H9 (cell line): ENCODE measurements at regions not wholly inside any gene's neighbourhood (a gene's known extent, or its start where the extent isn't known, plus 50 kb on each side); places are given as distances from the start of the nearest gene placed in this dataset.

Experiments
- DNase-seq: peaks from one replicate; pipeline ENCODE4 v3.0.0-alpha.2; 2017
- H2AFZ ChIP-seq: one replicate; pipeline ENCODE4 v1.6.1; 2013; ENCODE audit warnings: mild to moderate bottlenecking, low read length, control low read depth, moderate library complexity
- H2AK5ac ChIP-seq: 2 replicates; pipeline ENCODE4 v1.6.1; 2013; ENCODE audit warnings: low read length, control low read depth, mixed read lengths; ENCODE audit not compliant: insufficient read length
- H2BK120ac ChIP-seq: one replicate; pipeline ENCODE4 v1.6.1; 2013; ENCODE audit warnings: low read depth, mild to moderate bottlenecking, low read length, control low read depth, inconsistent platforms; ENCODE audit not compliant: poor library complexity, severe bottlenecking
- H2BK12ac ChIP-seq: 2 replicates; pipeline ENCODE4 v1.6.1; 2013; ENCODE audit warnings: low read length, control low read depth, mixed read lengths, low read depth; ENCODE audit not compliant: insufficient read length
- H2BK15ac ChIP-seq: 2 replicates; pipeline ENCODE4 v1.6.1; 2013; ENCODE audit warnings: low read depth, low read length, control low read depth
- H2BK20ac ChIP-seq: one replicate; pipeline ENCODE4 v1.6.1; 2013; ENCODE audit warnings: low read depth, mild to moderate bottlenecking, low read length, control low read depth, inconsistent platforms; ENCODE audit not compliant: poor library complexity, severe bottlenecking
- H2BK5ac ChIP-seq: 2 replicates; pipeline ENCODE4 v1.6.1; 2013; ENCODE audit warnings: low read length, control low read depth, mixed read lengths; ENCODE audit not compliant: insufficient read length
- H3K14ac ChIP-seq: 2 replicates; pipeline ENCODE4 v1.6.1; 2013; ENCODE audit warnings: low read length, control low read depth; ENCODE audit not compliant: insufficient read depth
- H3K18ac ChIP-seq: 2 replicates; pipeline ENCODE4 v1.6.1; 2013; ENCODE audit warnings: low read depth, mild to moderate bottlenecking, mixed read lengths, low read length, control low read depth; ENCODE audit not compliant: insufficient read length
- H3K23ac ChIP-seq: 2 replicates; pipeline ENCODE4 v1.6.1; 2013; ENCODE audit warnings: low read length, control low read depth, mixed read lengths, low read depth; ENCODE audit not compliant: insufficient read length
- H3K23me2 ChIP-seq: 2 replicates; pipeline ENCODE4 v1.6.1; 2013; ENCODE audit warnings: low read depth, mild to moderate bottlenecking, mixed read lengths, low read length, control low read depth; ENCODE audit not compliant: insufficient read length, poor library complexity, severe bottlenecking
- H3K27ac ChIP-seq: 2 replicates; pipeline ENCODE4 v1.5.1; 2013; ENCODE audit warnings: low read length, control low read depth, mixed read lengths, low read depth; ENCODE audit not compliant: insufficient read length
- H3K27me3 ChIP-seq: 2 replicates; pipeline ENCODE4 v1.6.1; 2013; ENCODE audit warnings: low read length, control low read depth, inconsistent platforms; ENCODE audit not compliant: insufficient read depth
- H3K4ac ChIP-seq: 2 replicates; pipeline ENCODE4 v1.6.1; 2013; ENCODE audit warnings: low read depth, mild to moderate bottlenecking, control low read depth, inconsistent platforms, low read length, moderate library complexity
- H3K4me1 ChIP-seq: 2 replicates; pipeline ENCODE4 v1.6.1; 2013; ENCODE audit warnings: low read length, control low read depth, inconsistent platforms; ENCODE audit not compliant: insufficient read depth
- H3K4me2 ChIP-seq: 2 replicates; pipeline ENCODE4 v1.6.1; 2013; ENCODE audit warnings: low read length, control low read depth, mixed read lengths; ENCODE audit not compliant: insufficient read length, insufficient read depth
- H3K56ac ChIP-seq: 2 replicates; pipeline ENCODE4 v1.6.1; 2013; ENCODE audit warnings: low read depth, mild to moderate bottlenecking, mixed read lengths, low read length, control low read depth; ENCODE audit not compliant: insufficient read length
- H3K79me1 ChIP-seq: 2 replicates; pipeline ENCODE4 v1.6.1; 2013; ENCODE audit warnings: low read depth, mild to moderate bottlenecking, moderate library complexity, low read length, control low read depth, inconsistent platforms; ENCODE audit not compliant: insufficient read depth, poor library complexity, severe bottlenecking
- H3K79me2 ChIP-seq: 2 replicates; pipeline ENCODE4 v1.6.1; 2013; ENCODE audit warnings: low read length, control low read depth, inconsistent platforms; ENCODE audit not compliant: insufficient read depth
- H3K9ac ChIP-seq: 2 replicates; pipeline ENCODE4 v1.6.1; 2013; ENCODE audit warnings: low read length, control low read depth, mixed read lengths; ENCODE audit not compliant: insufficient read length; ENCODE audit errors: extremely low read depth
- H3K9me3 ChIP-seq: one replicate; pipeline ENCODE4 v1.6.1; 2013; ENCODE audit warnings: low read depth, low read length, inconsistent platforms; ENCODE audit not compliant: control insufficient read depth
- H3T11ph ChIP-seq: one replicate; pipeline ENCODE4 v1.6.1; 2013; ENCODE audit warnings: mild to moderate bottlenecking, low read length, control low read depth, inconsistent platforms
- H4K20me1 ChIP-seq: one replicate; pipeline ENCODE4 v1.6.1; 2013; ENCODE audit not compliant: control insufficient read depth, insufficient read length, insufficient read depth
- H4K5ac ChIP-seq: 2 replicates; pipeline ENCODE4 v1.6.1; 2013; ENCODE audit warnings: low read depth, mild to moderate bottlenecking, mixed read lengths, low read length, control low read depth; ENCODE audit not compliant: insufficient read length
- H4K8ac ChIP-seq: replicated peaks from 2 replicates; pipeline ENCODE4 v1.6.1; 2013; ENCODE audit warnings: low read length, control low read depth, mixed read lengths, low read depth; ENCODE audit not compliant: insufficient read length
- H4K91ac ChIP-seq: 2 replicates; pipeline ENCODE4 v1.6.1; 2013; ENCODE audit warnings: low read depth, mild to moderate bottlenecking, moderate library complexity, mixed read lengths, low read length, control low read depth; ENCODE audit not compliant: insufficient read length
- H3K27ac Mint-ChIP-seq, 3 experiments: 2 replicates in 2 of 3; 3 replicates in 1 of 3; pipeline ENCODE4 v1.8.0; 2020 to 2021; ENCODE audit warnings: mixed read lengths in 3 of 3, mild to moderate bottlenecking in 1 of 3, moderate library complexity in 1 of 3
- H3K27me3 Mint-ChIP-seq: 2 replicates; pipeline ENCODE4 v1.8.0; 2021; ENCODE audit warnings: low read depth, mild to moderate bottlenecking, moderate library complexity, mixed read lengths
- H3K36me3 Mint-ChIP-seq, 3 experiments: 2 replicates in 2 of 3; 3 replicates in 1 of 3; pipeline ENCODE4 v1.8.0; 2020 to 2021; ENCODE audit warnings: low read depth in 3 of 3, mixed read lengths in 3 of 3; ENCODE audit not compliant: insufficient read depth in 1 of 3
- H3K4me1 Mint-ChIP-seq, 2 experiments: 2 replicates each; pipeline ENCODE4 v1.8.0; 2020; ENCODE audit warnings: mixed read lengths in 2 of 2
- H3K4me3 Mint-ChIP-seq, 2 experiments: 2 replicates in 1 of 2; 3 replicates in 1 of 2; pipeline ENCODE4 v1.8.0; 2020 to 2021; ENCODE audit warnings: mild to moderate bottlenecking in 2 of 2, mixed read lengths in 2 of 2, moderate library complexity in 1 of 2
- H3K9me3 Mint-ChIP-seq, 2 experiments: 2 replicates in 1 of 2; 3 replicates in 1 of 2; pipeline ENCODE4 v1.8.0; 2020; ENCODE audit warnings: mild to moderate bottlenecking in 2 of 2, mixed read lengths in 2 of 2, moderate library complexity in 1 of 2
- WGBS: extraction: QIAGEN DNeasy Blood & Tissue Kit; methylation state at CpG from one replicate; pipeline ENCODE4 v1.1.7; 2013; ENCODE audit warnings: missing lambda C conversion rate, low lambda C conversion rate, mixed read lengths; ENCODE audit not compliant: insufficient read length; ENCODE audit errors: extremely low coverage; 5-methylcytosine and 5-hydroxymethylcytosine counted together
- TF ChIP-seq, protein P1 (sequence below): fragments of 200-600 bp; sonication (generic); conservative IDR thresholded peaks from 3 replicates; pipeline ENCODE4 v1.8.0; 2021; ENCODE audit warnings: antibody characterized with exemption, mild to moderate bottlenecking

- Mint-ChIP-seq H3K27ac (no peak overlapping the region), H3K9me3 (no peaks in the 10 kb centered on the region; a peak in 1 of 5 replicates), H3K4me1 (peaks cover 11 to 19% of the 10 kb centered on the region in 2 experiments), H3K36me3 (no peaks in the 10 kb centered on the region), H3K27me3 (no peaks in the 10 kb centered on the region; the same call in 1 of the 2 replicates), H3K4me3 (no peak overlapping the region)
- no peak overlapping the region for H4K5ac ChIP-seq
- DNase-seq: no peak
- no peak overlapping the region for H2AK5ac ChIP-seq
- no peak overlapping the region for H2BK5ac ChIP-seq
- no peaks in the 10 kb centered on the region; the same call in 1 of the 2 replicates for H3K4me1 ChIP-seq
- H3K18ac ChIP-seq: no peak overlapping the region
- no peaks in the 10 kb centered on the region for H3K79me1 ChIP-seq
- H2BK15ac ChIP-seq: no peak overlapping the region
- no peak overlapping the region for H3K56ac ChIP-seq
- no peak overlapping the region for H2AFZ ChIP-seq
- no peaks in the 10 kb centered on the region for H3K79me2 ChIP-seq
- H3K9ac ChIP-seq: no peak overlapping the region
- no peak overlapping the region for H3K14ac ChIP-seq
- WGBS: no CpG with 5 or more reads among the region's 3 CpGs
- H3K9me3 ChIP-seq: no peaks in the 10 kb centered on the region
- H4K91ac ChIP-seq: no peak overlapping the region
- no peak overlapping the region for H2BK120ac ChIP-seq
- H3K23ac ChIP-seq: no peak overlapping the region
- H3T11ph ChIP-seq: no peak overlapping the region
- no peak overlapping the region for H3K4ac ChIP-seq
- H4K20me1 ChIP-seq: no peaks in the 10 kb centered on the region
- H2BK12ac ChIP-seq: no peak overlapping the region
- H3K27me3 ChIP-seq: no peaks in the 10 kb centered on the region
- H4K8ac ChIP-seq: no peak overlapping the region
- H3K23me2 ChIP-seq: no peaks in the 10 kb centered on the region
- no peak overlapping the region for H3K27ac ChIP-seq
- TF ChIP-seq, protein P1, sequence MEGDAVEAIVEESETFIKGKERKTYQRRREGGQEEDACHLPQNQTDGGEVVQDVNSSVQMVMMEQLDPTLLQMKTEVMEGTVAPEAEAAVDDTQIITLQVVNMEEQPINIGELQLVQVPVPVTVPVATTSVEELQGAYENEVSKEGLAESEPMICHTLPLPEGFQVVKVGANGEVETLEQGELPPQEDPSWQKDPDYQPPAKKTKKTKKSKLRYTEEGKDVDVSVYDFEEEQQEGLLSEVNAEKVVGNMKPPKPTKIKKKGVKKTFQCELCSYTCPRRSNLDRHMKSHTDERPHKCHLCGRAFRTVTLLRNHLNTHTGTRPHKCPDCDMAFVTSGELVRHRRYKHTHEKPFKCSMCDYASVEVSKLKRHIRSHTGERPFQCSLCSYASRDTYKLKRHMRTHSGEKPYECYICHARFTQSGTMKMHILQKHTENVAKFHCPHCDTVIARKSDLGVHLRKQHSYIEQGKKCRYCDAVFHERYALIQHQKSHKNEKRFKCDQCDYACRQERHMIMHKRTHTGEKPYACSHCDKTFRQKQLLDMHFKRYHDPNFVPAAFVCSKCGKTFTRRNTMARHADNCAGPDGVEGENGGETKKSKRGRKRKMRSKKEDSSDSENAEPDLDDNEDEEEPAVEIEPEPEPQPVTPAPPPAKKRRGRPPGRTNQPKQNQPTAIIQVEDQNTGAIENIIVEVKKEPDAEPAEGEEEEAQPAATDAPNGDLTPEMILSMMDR: no peak
- no peak overlapping the region for H2BK20ac ChIP-seq
- H3K4me2 ChIP-seq: no peak overlapping the region
Measured at GRCh38 chr18:25880441-25880840, 210.0 kb downstream of the SS18 start.
